GM13977 (cell line): ENCODE measurements at regions not wholly inside any gene's neighbourhood (a gene's known extent, or its start where the extent isn't known, plus 50 kb on each side); places are given as distances from the start of the nearest gene placed in this dataset.
"Not testable (repeated sequence)": the region's sequence is repeated elsewhere in the genome, so short reads cannot be mapped to it uniquely, and the experiment has no call there.

Experiments used
- DNase-seq: peaks from one replicate; pipeline ENCODE4 v3.0.0; 2012; ENCODE audit warnings: low spot score
- in situ Hi-C: fragments of 300-500 bp; cut with MboI; formaldehyde crosslinking; loops from one replicate; pipeline ENCODE4 v1.12.0; 2022; ENCODE audit warnings: low sequenced_read_pairs, low pct_unique_long_range_greater_than_20kb, mixed read lengths, inconsistent platforms; ENCODE audit not compliant: unreplicated experiment
- TF ChIP-seq, protein P1 (sequence below): IDR thresholded peaks from 2 replicates; pipeline ENCODE4 v1.5.1; 2012; ENCODE audit warnings: mild to moderate bottlenecking, control low read depth; ENCODE audit not compliant: insufficient read depth; ENCODE audit errors: extremely low read depth, missing control alignments

- TF ChIP-seq, protein P1, sequence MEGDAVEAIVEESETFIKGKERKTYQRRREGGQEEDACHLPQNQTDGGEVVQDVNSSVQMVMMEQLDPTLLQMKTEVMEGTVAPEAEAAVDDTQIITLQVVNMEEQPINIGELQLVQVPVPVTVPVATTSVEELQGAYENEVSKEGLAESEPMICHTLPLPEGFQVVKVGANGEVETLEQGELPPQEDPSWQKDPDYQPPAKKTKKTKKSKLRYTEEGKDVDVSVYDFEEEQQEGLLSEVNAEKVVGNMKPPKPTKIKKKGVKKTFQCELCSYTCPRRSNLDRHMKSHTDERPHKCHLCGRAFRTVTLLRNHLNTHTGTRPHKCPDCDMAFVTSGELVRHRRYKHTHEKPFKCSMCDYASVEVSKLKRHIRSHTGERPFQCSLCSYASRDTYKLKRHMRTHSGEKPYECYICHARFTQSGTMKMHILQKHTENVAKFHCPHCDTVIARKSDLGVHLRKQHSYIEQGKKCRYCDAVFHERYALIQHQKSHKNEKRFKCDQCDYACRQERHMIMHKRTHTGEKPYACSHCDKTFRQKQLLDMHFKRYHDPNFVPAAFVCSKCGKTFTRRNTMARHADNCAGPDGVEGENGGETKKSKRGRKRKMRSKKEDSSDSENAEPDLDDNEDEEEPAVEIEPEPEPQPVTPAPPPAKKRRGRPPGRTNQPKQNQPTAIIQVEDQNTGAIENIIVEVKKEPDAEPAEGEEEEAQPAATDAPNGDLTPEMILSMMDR: no peak
- no peak for DNase-seq
- in situ Hi-C loops: no loop called here
Observed at GRCh38 chr16:88133507-88133843, 182.2 kb downstream of the BANP start.

GRCh38 chr16:88134172-88134898, 183.1 kb downstream of the BANP start:
- in situ Hi-C loops, DNase-seq: not testable (repeated sequence)

DNA sequence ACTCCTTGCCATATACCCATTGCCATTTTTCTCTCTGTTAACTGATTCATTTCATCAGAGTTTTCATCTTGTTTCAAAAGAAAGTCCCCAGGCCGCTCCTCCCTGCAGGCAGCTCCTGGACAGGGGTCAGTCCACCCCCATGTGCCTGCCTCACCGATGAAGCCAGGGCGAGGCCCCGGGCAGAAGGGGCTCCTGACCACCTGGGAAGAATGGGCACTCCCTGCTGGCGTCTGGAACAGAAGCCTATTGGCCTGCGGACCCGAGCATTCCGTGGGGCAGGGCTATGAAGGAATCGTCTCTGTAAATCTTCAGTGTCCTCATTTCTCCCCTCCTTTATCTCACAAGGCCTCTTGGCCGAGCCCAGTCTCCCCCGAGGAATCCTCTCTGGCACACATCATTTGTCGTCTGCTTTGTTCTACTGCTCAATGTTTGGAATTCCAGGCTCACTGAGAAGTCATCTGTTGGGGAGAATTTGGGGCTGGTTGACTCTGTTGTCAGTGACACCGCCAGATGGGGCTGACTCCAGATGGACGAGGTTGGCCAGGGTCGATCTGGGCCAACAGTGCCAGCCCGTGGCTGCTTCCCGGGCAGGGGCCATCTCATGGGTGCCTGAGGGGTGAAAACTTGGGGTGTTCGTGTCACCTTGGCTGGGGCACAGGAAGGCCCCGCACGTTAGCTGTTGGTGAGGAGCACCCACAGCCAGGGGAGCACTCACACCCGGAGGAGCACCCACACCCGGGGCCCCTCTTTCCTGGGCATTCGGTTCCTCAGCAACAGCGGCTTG, 183.9 kb downstream of the BANP start:
- in situ Hi-C loops, DNase-seq: not testable (repeated sequence)

GRCh38 chr16:88136211-88136713, 185.0 kb downstream of the BANP start:
- DNase-seq, in situ Hi-C loops: not testable (repeated sequence)

DNA sequence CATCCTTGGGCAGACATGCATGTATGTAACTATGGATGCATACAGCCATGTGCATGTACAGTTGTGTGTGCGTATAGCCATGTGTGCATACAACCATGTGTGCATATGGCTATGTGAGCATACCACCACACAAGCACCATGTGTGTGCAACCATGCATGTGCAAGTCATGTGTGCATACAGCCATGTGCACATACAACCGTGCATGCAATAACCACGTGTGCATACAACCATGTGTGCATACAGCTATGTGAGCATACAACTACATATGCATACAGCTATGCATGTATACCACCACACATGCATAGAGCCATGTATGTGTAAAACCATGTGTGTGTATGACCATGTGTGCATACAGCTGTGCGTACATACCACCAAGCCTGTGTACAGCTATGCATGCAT, 185.7 kb downstream of the BANP start:
- in situ Hi-C loops, DNase-seq: not testable (repeated sequence)

DNA sequence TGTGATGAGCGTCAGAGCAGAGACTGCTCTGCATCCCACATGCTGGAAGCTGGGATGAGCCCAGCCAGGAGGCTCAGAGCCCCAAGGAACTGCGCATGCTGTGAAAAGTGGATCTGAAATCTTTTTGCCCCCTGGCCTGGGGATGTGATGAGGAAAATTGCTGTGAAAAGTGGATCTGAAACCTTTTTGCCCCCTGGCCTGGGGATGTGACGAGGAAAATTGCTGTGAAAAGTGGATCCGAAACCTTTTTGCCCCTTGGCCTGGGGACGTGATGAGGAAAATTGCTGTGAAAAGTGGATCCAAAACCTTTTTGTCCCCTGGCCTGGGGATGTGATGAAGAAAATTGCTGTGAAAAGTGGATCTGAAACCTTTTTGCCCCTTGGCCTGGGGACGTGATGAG, 187.9 kb downstream of the BANP start:
- in situ Hi-C loops, DNase-seq: not testable (repeated sequence)

GRCh38 chr16:88140195-88140594, 189.0 kb downstream of the BANP start:
- DNase-seq, in situ Hi-C loops: not testable (repeated sequence)

DNA sequence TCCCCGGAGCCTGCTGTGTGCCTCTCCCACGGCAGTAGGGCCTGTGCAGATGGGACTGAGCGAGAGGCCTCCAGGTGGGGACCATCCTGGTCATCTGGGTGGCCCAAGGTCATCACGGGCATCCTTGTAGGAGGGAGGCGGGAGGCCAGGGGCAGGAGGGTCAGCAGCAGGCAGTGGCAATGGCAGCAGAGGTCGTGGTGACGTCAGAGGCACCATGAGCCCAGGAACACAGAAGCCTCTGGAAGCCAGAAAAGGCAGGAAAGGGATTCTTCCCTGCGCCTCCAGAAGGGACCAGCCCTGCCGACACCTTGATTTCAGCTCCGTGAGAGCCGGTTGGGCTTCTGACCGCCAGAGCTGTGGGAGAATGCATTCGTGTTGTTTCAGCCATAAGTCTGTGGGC, 190.3 kb downstream of the BANP start:
- TF ChIP-seq, protein P1: no peak
- in situ Hi-C loops: no loop called here
- no peak for DNase-seq

DNA sequence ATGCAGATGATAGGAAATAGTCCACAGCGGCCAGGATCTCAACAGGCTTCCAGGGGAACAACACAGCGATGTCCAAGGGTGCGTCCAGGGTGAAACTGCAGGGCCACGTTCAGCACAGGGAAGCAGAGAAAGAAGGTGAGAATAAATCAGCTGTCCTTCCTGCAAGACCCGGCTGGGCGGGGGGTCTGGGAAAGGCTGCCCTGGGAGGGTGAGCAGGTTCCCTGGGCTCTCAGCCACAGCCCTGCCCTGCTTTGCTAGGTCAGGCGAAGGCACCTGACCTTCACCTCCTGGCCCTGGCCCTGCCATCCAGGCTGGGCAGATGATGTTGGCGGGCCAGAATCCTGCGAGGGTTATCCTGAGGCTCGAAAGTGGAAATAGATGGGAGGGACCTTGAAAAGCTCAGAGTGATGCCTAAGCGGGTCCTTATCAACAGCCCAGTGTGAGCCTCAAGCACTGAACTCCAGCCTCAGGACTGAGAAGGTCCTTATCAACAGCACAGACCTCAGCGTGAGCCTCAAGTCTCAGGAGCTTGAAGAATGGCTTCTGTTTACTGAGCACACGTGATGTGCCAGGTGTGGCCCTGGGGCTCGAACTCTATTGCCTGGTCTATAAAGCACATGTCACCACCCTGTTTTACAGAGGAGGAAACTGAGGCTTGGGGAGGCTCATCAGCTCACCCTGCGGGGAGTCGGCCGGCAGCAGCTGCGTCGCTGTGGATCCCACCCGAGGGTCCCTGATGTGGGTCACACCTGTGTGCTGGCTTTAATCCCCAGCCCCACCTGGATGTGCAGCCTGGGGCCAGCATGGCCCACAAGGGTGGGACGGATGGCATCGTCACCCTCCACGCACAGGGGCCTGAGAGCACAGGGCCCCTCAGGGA, 191.1 kb downstream of the BANP start:
- DNase-seq, in situ Hi-C loops: not testable (repeated sequence)

DNA sequence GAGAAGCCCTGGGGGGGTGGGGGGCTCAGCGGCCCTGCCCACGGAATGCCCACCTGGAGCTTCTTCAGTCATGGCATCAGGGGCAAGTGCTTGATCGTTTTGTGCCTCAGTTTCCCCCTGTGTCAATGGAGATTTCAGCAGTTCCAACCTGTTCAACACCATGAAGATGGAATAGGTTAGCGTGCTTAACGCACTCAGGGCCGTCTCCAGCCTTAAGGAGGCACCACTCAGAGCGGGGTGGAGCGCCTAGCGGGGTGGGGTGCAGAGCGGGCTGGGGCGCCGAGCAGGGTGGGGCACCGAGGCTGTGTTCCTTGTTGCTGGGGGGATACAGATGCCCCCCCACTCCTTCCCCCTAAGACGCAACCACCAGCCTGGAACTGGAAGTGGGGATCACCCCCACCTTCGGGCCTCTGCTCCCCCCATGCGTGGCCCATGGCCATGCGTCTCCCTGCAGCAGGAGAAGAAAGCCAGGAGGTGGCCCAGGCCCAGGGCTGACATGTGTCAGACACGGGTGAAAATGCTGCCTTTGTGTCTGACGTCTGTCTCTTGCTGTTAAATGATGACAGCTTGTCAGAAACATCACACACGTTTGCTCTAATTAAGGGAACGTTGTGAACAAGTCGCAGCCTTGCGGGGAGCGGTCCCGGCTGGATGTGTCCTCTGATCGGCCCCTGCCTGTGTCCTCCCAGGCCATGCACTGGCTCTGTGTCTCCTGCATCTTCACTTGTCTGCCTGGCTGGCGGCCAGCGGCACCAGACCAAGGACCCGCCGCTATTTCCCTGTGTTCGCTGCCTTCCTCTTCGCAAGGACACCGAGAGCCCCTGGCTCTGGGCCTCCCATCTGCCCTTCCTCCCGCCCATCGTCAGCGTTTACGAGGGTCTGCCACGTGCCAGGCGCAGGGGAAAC, 192.1 kb downstream of the BANP start:
- DNase-seq, in situ Hi-C loops: not testable (repeated sequence)
